Loucy (cell line): ENCODE measurements at regions not wholly inside any gene's neighbourhood (a gene's known extent, or its start where the extent isn't known, plus 50 kb on each side); places are given as distances from the start of the nearest gene placed in this dataset.

Experiments used
- EZH2phosphoT487 ChIP-seq: fragments of 200-600 bp; IDR thresholded peaks from 2 replicates; pipeline ENCODE4 v1.6.1; 2018; ENCODE audit warnings: antibody characterized with exemption, mild to moderate bottlenecking, moderate library complexity, borderline replicate concordance
- TF ChIP-seq, protein P1 (sequence below): fragments of 200-600 bp; sonication (generic); conservative IDR thresholded peaks from 2 replicates; pipeline ENCODE4 v1.5.1; 2014; ENCODE audit warnings: mild to moderate bottlenecking, antibody characterized with exemption, low read length

GRCh38 chr3:86740751-86741150 is 250.2 kb downstream of the VGLL3 start:
- TF ChIP-seq, protein P1, sequence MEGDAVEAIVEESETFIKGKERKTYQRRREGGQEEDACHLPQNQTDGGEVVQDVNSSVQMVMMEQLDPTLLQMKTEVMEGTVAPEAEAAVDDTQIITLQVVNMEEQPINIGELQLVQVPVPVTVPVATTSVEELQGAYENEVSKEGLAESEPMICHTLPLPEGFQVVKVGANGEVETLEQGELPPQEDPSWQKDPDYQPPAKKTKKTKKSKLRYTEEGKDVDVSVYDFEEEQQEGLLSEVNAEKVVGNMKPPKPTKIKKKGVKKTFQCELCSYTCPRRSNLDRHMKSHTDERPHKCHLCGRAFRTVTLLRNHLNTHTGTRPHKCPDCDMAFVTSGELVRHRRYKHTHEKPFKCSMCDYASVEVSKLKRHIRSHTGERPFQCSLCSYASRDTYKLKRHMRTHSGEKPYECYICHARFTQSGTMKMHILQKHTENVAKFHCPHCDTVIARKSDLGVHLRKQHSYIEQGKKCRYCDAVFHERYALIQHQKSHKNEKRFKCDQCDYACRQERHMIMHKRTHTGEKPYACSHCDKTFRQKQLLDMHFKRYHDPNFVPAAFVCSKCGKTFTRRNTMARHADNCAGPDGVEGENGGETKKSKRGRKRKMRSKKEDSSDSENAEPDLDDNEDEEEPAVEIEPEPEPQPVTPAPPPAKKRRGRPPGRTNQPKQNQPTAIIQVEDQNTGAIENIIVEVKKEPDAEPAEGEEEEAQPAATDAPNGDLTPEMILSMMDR, result no peak
- TF ChIP-seq EZH2phosphoT487, result no peak
